ENCODE measurements at regions not wholly inside any gene's neighbourhood (a gene's known extent, or its start where the extent isn't known, plus 50 kb on each side); places are given as distances from the start of the nearest gene placed in this dataset.

- POLR2A ChIA-PET (ENCODE audit: unreplicated experiment): no interaction called here
- H2BK120ac ChIP-seq (ENCODE audit: low read depth, low read length): no peak overlapping the region
- H3K14ac ChIP-seq (replicated peaks; ENCODE audit: low read depth, low read length): no peak overlapping the region
- no peak overlapping the region for H2BK5ac ChIP-seq (ENCODE audit: low read depth, low read length, poor library complexity, severe bottlenecking)
- WGBS, 2 experiments (ENCODE audit: extremely low coverage in 2 of 2, insufficient read length in 1 of 2): 80% methylated on average over 4 of the region's 14 CpGs; no CpG with 5 or more reads in 1 of the 2 experiments
- in situ Hi-C loops (cut with MboI; ENCODE audit: low sequenced_read_pairs): no loop called here
- H3K27ac ChIP-seq (ENCODE audit: insufficient read depth, low read length): no peak overlapping the region
- no peak overlapping the region for H2AFZ ChIP-seq (replicated peaks; ENCODE audit: low read length, poor library complexity)
- dilution Hi-C loops (cut with HindIII; ENCODE audit: low sequenced_read_pairs, unreplicated experiment): no loop called here
- H3K4ac ChIP-seq (ENCODE audit: low read depth, low read length): no peak overlapping the region
- H4K20me1 ChIP-seq (ENCODE audit: insufficient read depth, low read length): peaks cover 5% of the 10 kb centered on the region
- H2BK15ac ChIP-seq (ENCODE audit: low read depth, low read length): no peak overlapping the region
- no peak overlapping the region for H4K8ac ChIP-seq (ENCODE audit: low read depth in 2 of 2, low read length in 2 of 2)
- peaks cover 35% of the 10 kb centered on the region for H3K27me3 ChIP-seq (ENCODE audit: control insufficient read depth, insufficient read depth, low read length)
- no peak overlapping the region for H3K56ac ChIP-seq (ENCODE audit: extremely low read depth, insufficient read depth, low read length)
- H4K5ac ChIP-seq (ENCODE audit: low read depth, low read length): no peak overlapping the region
- no peak overlapping the region for H3K9ac ChIP-seq (ENCODE audit: low read depth, low read length)
- no peaks in the 10 kb centered on the region for H3K9me3 ChIP-seq (ENCODE audit: control insufficient read depth, insufficient read depth, low read length)
- no peak overlapping the region for H3K4me2 ChIP-seq (ENCODE audit: low read depth, low read length)
- no peak overlapping the region for H4K91ac ChIP-seq (ENCODE audit: insufficient read depth, low read depth, low read length)
- no peak overlapping the region for H3K18ac ChIP-seq (ENCODE audit: low read depth, low read length)
- H3K79me1 ChIP-seq (ENCODE audit: low read depth in 1 of 2, low read length in 2 of 2): no peaks in the 10 kb centered on the region
- no peaks in the 10 kb centered on the region for H3K4me1 ChIP-seq (ENCODE audit: control insufficient read depth, insufficient read depth, low read length)
- ATAC-seq (ENCODE audit: low read depth): no peak
- no TSS peak for BruUV-seq (replicated peaks)
- no peak overlapping the region for H3K23ac ChIP-seq (ENCODE audit: low read depth, low read length)
- H2AK9ac ChIP-seq (replicated peaks; ENCODE audit: low read depth, low read length, poor library complexity): no peak overlapping the region
- H3K4me3 ChIP-seq (ENCODE audit: insufficient read depth, low read depth, low read length): no peak overlapping the region
- H2AK5ac ChIP-seq (ENCODE audit: low read depth, low read length): no peak overlapping the region
- intact Hi-C loops (cut with micrococcal nuclease): no loop called here
- H3K36me3 ChIP-seq (ENCODE audit: control insufficient read depth, insufficient read depth, low read length): no peaks in the 10 kb centered on the region
- H3K9me1 ChIP-seq (ENCODE audit: insufficient read depth, low read length): peaks cover 3% of the 10 kb centered on the region; the same call in 1 of the 2 replicates
- no peak overlapping the region for H2BK20ac ChIP-seq (ENCODE audit: low read depth, low read length)
- no peak for DNase-seq
- TF ChIP-seq MAZ (IDR thresholded peaks at IDR 0.05; ENCODE audit: borderline replicate concordance, low read depth, low read length) (no peak), POLR2A (IDR thresholded peaks at IDR 0.05; ENCODE audit: low read depth, low read length) (no peak), NFE2L2 (IDR thresholded peaks at IDR 0.05; ENCODE audit: low read depth, low read length) (no peak), MAFK (IDR thresholded peaks at IDR 0.05; ENCODE audit: low read depth, low read length) (no peak)
- CTCF ChIA-PET: no interaction called here
These were observed 52.6 kb upstream of the SLCO4A1 start for GRCh38 chr20:62589720-62590119.

All from IMR-90 (cell line).